Stimulated activated CD4-positive, alpha-beta T cell treated with anti-CD3 and anti-CD28 coated beads, TNF-alpha, amount 100 ng/mL, for 4 hours (primary cell): ENCODE measurements at regions not wholly inside any gene's neighbourhood (a gene's known extent, or its start where the extent isn't known, plus 50 kb on each side); places are given as distances from the start of the nearest gene placed in this dataset.
A peak's percentile ranks its signal among the peaks of the same experiment; 100 is the strongest.
"Not testable (repeated sequence)": the region's sequence is repeated elsewhere in the genome, so short reads cannot be mapped to it uniquely, and the experiment has no call there.

ENCODE experiments used
- DNase-seq, 3 experiments: peaks; one replicate each; pipeline ENCODE4 v3.0.0-alpha.2; 2020; ENCODE audit warnings: low read depth in 3 of 3

GRCh38 chr15:55126111-55126510 lies 70.6 kb downstream of the RSL24D1 start:
- no peak for DNase-seq

GRCh38 chr15:55124616-55125015 lies 72.1 kb downstream of the RSL24D1 start:
- no peak for DNase-seq

- no peak for DNase-seq
Observed at GRCh38 chr15:55118344-55118870, 78.3 kb downstream of the RSL24D1 start.

GRCh38 chr15:55116636-55117035 lies 80.1 kb downstream of the RSL24D1 start:
- no peak for DNase-seq

GRCh38 chr15:55113736-55114135 lies 83.0 kb downstream of the RSL24D1 start:
- no peak for DNase-seq

GRCh38 chr15:55112706-55113105 lies 84.0 kb downstream of the RSL24D1 start:
- no peak for DNase-seq

- DNase-seq = no peak
Observed at GRCh38 chr15:55110446-55110845, 86.3 kb downstream of the RSL24D1 start.

- DNase-seq = peak in 1 of 3 experiments; percentile 13
Observed at GRCh38 chr15:55108858-55109518, 87.8 kb downstream of the RSL24D1 start.

- no peak for DNase-seq
Observed at GRCh38 chr15:55108448-55108847, 88.3 kb downstream of the RSL24D1 start.

- DNase-seq = no peak
Observed at GRCh38 chr15:55106155-55106554, 90.6 kb downstream of the RSL24D1 start.

GRCh38 chr15:55094136-55094535 lies 102.6 kb downstream of the RSL24D1 start:
- no peak for DNase-seq

GRCh38 chr15:55088207-55088606 lies 108.5 kb downstream of the RSL24D1 start:
- no peak for DNase-seq

GRCh38 chr15:55084673-55085072 lies 112.1 kb downstream of the RSL24D1 start:
- no peak for DNase-seq

GRCh38 chr15:55084216-55084615 lies 112.5 kb downstream of the RSL24D1 start:
- DNase-seq = no peak

- DNase-seq = not testable (repeated sequence)
Observed at GRCh38 chr15:55077052-55077451, 119.7 kb downstream of the RSL24D1 start.

GRCh38 chr15:55074431-55074830 lies 122.3 kb downstream of the RSL24D1 start:
- DNase-seq = no peak

GRCh38 chr15:55063970-55064369 lies 132.8 kb downstream of the RSL24D1 start:
- not testable (repeated sequence) for DNase-seq

GRCh38 chr15:55060836-55061235 lies 135.9 kb downstream of the RSL24D1 start:
- no peak for DNase-seq

GRCh38 chr15:55056500-55056899 lies 140.2 kb downstream of the RSL24D1 start:
- no peak for DNase-seq

GRCh38 chr15:55044162-55044561 lies 152.6 kb downstream of the RSL24D1 start:
- DNase-seq = no peak

GRCh38 chr15:55037071-55037470 lies 159.7 kb downstream of the RSL24D1 start:
- no peak for DNase-seq

GRCh38 chr15:55035749-55036148 lies 161.0 kb downstream of the RSL24D1 start:
- no peak for DNase-seq

GRCh38 chr15:55033574-55033973 lies 163.2 kb downstream of the RSL24D1 start:
- DNase-seq = no peak

- no peak for DNase-seq
Observed at GRCh38 chr15:55031727-55032126, 165.0 kb downstream of the RSL24D1 start.
